RWPE2 (cell line): ENCODE measurements at regions not wholly inside any gene's neighbourhood (a gene's known extent, or its start where the extent isn't known, plus 50 kb on each side); places are given as distances from the start of the nearest gene placed in this dataset.

Source experiments
- ATAC-seq: fragments of 200-7000 bp; cut with Tn5 transposase; 3 replicates; pipeline ENCODE4 v1.9.1; 2021; ENCODE audit warnings: low read depth
- DNase-seq: peaks from one replicate; pipeline ENCODE4 v3.0.0-alpha.2; 2020; ENCODE audit warnings: low spot score
- H3K27ac ChIP-seq: fragments of 450-650 bp; 2 replicates; pipeline ENCODE4 v1.5.1; 2017; ENCODE audit warnings: mild to moderate bottlenecking; ENCODE audit not compliant: poor library complexity, severe bottlenecking
- H3K27me3 ChIP-seq: fragments of 250-450 bp; sonication (Bioruptor Pico); 2 replicates; pipeline ENCODE4 v1.5.1; 2021; ENCODE audit warnings: mild to moderate bottlenecking, moderate library complexity; ENCODE audit not compliant: insufficient read depth, poor library complexity, severe bottlenecking
- H3K36me3 ChIP-seq: fragments of 250-450 bp; sonication (Bioruptor Pico); 2 replicates; pipeline ENCODE4 v1.5.1; 2020; ENCODE audit warnings: low read depth, mild to moderate bottlenecking, moderate library complexity
- H3K4me1 ChIP-seq: fragments of 250-450 bp; sonication (Bioruptor Pico); 2 replicates; pipeline ENCODE4 v1.5.1; 2021; ENCODE audit warnings: mild to moderate bottlenecking, moderate library complexity; ENCODE audit not compliant: insufficient read depth, poor library complexity, severe bottlenecking
- H3K4me3 ChIP-seq: fragments of 250-450 bp; sonication (Bioruptor Pico); 2 replicates; pipeline ENCODE4 v1.5.1; 2021; ENCODE audit warnings: mild to moderate bottlenecking, moderate library complexity; ENCODE audit not compliant: severe bottlenecking
- H3K9me3 ChIP-seq: fragments of 250-450 bp; sonication (Bioruptor Pico); 2 replicates; pipeline ENCODE4 v1.5.1; 2021; ENCODE audit warnings: mild to moderate bottlenecking, moderate library complexity; ENCODE audit not compliant: severe bottlenecking
- TF ChIP-seq, protein P1 (sequence below): fragments of 450-650 bp; IDR thresholded peaks from one replicate; pipeline ENCODE4 v1.5.1; 2017; ENCODE audit warnings: mild to moderate bottlenecking, moderate library complexity; ENCODE audit not compliant: poor library complexity, severe bottlenecking

DNA sequence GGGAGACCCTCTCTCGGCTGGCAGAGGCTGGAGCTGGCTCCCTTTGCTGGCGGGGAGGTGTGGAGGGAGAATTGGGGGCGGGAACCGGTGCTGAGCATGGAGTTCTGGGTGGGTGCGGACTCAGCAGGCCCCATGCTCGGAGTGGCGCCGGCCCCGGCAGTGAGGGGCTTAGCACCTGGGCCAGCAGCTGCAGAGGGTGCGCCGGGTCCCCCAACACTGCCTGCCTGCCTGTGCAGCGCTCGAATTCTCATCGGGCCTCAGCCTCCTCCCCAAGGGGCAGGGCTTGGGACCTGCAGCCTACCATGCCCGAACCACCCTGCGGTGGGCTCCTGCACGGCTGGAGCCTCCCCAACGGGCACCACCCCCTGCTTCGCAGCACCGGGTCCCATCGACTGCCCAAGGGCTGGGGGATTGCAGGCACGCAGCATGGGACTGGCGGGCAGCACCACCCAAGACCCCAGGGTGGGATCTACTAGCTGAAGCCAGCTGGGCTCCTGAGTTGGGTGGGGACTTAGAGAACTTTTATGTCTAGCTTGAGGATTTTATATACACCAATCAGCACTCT lies 129.8 kb downstream of the LRRC30 start:
- Histone ChIP-seq H3K36me3 (no peaks in the 10 kb centered on the region), H3K9me3 (no peaks in the 10 kb centered on the region), H3K4me1 (no peaks in the 10 kb centered on the region), H3K27ac (no peak overlapping the region), H3K4me3 (no peak overlapping the region), H3K27me3 (no peaks in the 10 kb centered on the region)
- DNase-seq (no peak), ATAC-seq (no peak)
- TF ChIP-seq, protein P1, sequence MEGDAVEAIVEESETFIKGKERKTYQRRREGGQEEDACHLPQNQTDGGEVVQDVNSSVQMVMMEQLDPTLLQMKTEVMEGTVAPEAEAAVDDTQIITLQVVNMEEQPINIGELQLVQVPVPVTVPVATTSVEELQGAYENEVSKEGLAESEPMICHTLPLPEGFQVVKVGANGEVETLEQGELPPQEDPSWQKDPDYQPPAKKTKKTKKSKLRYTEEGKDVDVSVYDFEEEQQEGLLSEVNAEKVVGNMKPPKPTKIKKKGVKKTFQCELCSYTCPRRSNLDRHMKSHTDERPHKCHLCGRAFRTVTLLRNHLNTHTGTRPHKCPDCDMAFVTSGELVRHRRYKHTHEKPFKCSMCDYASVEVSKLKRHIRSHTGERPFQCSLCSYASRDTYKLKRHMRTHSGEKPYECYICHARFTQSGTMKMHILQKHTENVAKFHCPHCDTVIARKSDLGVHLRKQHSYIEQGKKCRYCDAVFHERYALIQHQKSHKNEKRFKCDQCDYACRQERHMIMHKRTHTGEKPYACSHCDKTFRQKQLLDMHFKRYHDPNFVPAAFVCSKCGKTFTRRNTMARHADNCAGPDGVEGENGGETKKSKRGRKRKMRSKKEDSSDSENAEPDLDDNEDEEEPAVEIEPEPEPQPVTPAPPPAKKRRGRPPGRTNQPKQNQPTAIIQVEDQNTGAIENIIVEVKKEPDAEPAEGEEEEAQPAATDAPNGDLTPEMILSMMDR, result no peak

DNA sequence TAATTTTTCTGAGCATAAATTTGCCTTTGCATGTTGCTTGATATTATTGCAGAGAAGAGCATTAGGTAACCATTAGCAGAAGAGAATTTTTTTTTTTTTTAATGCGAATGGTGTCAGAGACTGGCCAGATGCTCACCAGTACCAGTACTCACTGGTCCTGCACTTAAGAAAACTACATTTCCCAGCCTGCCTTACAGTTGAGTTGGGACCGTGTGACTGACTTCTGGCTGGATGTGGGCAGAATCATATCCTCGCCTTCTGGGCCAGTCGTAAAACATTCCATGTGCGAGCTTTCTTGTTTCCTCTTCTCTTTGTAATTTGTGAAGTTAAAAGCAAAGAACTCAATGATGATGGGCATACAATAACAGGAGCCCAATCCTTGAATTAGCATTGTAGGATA lies 132.4 kb downstream of the LRRC30 start:
- Histone ChIP-seq H3K4me1 (no peaks in the 10 kb centered on the region), H3K27me3 (no peaks in the 10 kb centered on the region), H3K27ac (no peak overlapping the region), H3K9me3 (no peaks in the 10 kb centered on the region), H3K36me3 (no peaks in the 10 kb centered on the region), H3K4me3 (no peak overlapping the region)
- DNase-seq, result no peak
- ATAC-seq, result no peak
- TF ChIP-seq, protein P1, result no peak

DNA sequence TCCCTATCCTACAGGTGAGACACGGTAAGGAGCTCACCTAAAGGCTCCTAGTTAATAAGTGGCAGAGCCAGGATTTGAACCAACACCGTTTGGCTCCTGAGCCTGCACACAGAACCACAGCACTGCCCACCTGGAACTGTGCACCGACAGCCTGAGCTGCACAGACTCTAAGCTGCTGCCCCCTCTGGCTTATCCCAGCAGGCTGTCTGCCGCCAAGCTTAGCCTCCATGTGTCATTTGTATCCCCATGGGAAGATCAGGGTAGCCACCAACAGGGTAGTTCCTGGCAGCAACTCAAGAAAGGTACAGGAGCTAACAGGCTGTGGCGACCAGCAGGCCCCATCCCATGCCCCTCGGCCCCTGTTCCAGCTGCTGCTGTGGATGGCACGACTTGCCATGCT lies 135.7 kb downstream of the LRRC30 start:
- no peak for DNase-seq
- Histone ChIP-seq H3K4me3 (no peak overlapping the region), H3K4me1 (peaks cover 7% of the 10 kb centered on the region), H3K27ac (no peak overlapping the region), H3K9me3 (no peaks in the 10 kb centered on the region), H3K27me3 (no peaks in the 10 kb centered on the region), H3K36me3 (no peaks in the 10 kb centered on the region)
- TF ChIP-seq, protein P1, result no peak
- ATAC-seq, result no peak

DNA sequence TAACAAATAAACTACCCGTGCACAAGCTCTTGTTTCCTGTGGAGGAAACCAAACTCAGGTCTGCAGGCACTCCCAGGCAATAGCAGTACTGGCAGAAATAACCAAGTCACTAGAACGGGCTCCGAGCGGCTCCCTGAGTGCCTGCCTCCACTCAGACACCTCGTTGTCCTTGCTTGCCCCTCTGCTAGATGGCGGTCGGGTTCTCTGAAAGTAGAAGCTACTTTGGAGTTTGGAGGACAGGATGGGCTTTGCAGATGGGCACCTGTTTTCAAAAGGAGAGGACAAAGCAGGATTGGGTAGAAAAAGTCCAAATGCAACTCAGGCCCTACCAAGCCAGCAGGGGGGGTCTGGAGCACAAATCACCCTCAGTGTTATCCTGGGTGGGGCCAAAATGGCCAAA lies 136.4 kb downstream of the LRRC30 start:
- no peak for ATAC-seq

DNA sequence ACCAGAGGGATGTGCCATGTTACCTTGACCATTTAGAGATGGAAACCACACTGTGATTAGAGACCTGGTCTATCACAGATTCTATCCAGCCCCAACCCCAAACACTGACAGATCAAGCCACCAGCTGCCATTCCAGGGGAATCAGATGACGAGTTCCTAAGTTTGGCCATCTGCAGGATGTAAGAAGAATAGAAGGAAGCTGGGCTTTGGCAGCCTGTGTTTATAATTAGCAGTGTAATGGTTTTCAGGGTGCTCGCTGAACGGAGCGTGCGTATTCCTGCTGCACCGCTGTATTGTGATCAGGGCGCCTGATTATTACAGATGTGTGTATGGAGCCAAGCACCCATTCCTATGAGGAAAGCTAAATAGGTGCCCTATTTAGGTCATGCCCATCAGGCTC lies 138.1 kb downstream of the LRRC30 start:
- Histone ChIP-seq H3K27me3 (no peaks in the 10 kb centered on the region), H3K4me1 (peaks cover 7% of the 10 kb centered on the region), H3K27ac (no peak overlapping the region), H3K36me3 (no peaks in the 10 kb centered on the region), H3K9me3 (no peaks in the 10 kb centered on the region), H3K4me3 (no peak overlapping the region)
- ATAC-seq, result no peak
- no peak for DNase-seq
- TF ChIP-seq, protein P1, result no peak

More for the DNA sequence above, 136.4 kb downstream of the LRRC30 start:
- no peak for DNase-seq
- Histone ChIP-seq H3K27ac (no peak overlapping the region), H3K4me3 (no peak overlapping the region), H3K27me3 (no peaks in the 10 kb centered on the region), H3K9me3 (no peaks in the 10 kb centered on the region), H3K36me3 (no peaks in the 10 kb centered on the region), H3K4me1 (peaks cover 7% of the 10 kb centered on the region)
- TF ChIP-seq, protein P1, result no peak
